BJ (cell line): ENCODE measurements at regions not wholly inside any gene's neighbourhood (a gene's known extent, or its start where the extent isn't known, plus 50 kb on each side); places are given as distances from the start of the nearest gene placed in this dataset.

Source experiments
- CTCF ChIA-PET: fragments of 350-600 bp; formaldehyde crosslinking; extraction: SDS; loops from one replicate; lab custom pipeline; 2021; ENCODE audit warnings: antibody characterized with exemption, inconsistent platforms; lab: Yijun Ruan, JAX
- POLR2A ChIA-PET: fragments of 300-600 bp; sonication (Branson Sonifier 250); formaldehyde crosslinking; extraction: SDS; loops from one replicate; lab custom pipeline; 2021; ENCODE audit warnings: antibody characterized with exemption; lab: Charles Lee
- DNase-seq: peaks from one replicate; pipeline ENCODE4 v3.0.0-alpha.2; 2011; ENCODE audit warnings: low read depth
- H3K27me3 ChIP-seq: 2 replicates; pipeline ENCODE4 v1.6.0; 2011; ENCODE audit warnings: low read length; ENCODE audit not compliant: control insufficient read depth, insufficient read depth
- H3K36me3 ChIP-seq: 2 replicates; pipeline ENCODE4 v1.5.1; 2011; ENCODE audit warnings: low read length; ENCODE audit not compliant: control insufficient read depth, insufficient read depth
- H3K4me3 ChIP-seq: 2 replicates; pipeline ENCODE4 v1.5.1; 2011; ENCODE audit warnings: low read depth, mild to moderate bottlenecking, control low read depth, low read length
- CTCF ChIP-seq: IDR thresholded peaks from 2 replicates; pipeline ENCODE4 v1.5.1; 2011; ENCODE audit warnings: low read depth, mild to moderate bottlenecking, control low read depth, inconsistent platforms, low read length, moderate library complexity; ENCODE audit not compliant: insufficient read depth

GRCh38 chr1:94321662-94322061, 84.3 kb upstream of the ARHGAP29 start:
- no peaks in the 10 kb centered on the region for H3K36me3 ChIP-seq
- no peak for TF ChIP-seq CTCF
- POLR2A ChIA-PET, result no interaction called here
- no peaks in the 10 kb centered on the region for H3K27me3 ChIP-seq
- no peak overlapping the region for H3K4me3 ChIP-seq
- peak; percentile 80 for DNase-seq
- CTCF ChIA-PET, result interaction anchor here (1.0 to 26.7 kb wide), 3 partner anchors 14 to 286 kb away, joined by 3 to 874 read pairs (median 4); no protein-coding TSS in a partner anchor

- DNase-seq, result no peak
- H3K36me3 ChIP-seq, result no peaks in the 10 kb centered on the region
- ChIA-PET POLR2A (interaction anchor here (0.6 kb wide), 1 partner anchor 14 kb away, joined by 3 read pairs; no protein-coding TSS in a partner anchor), CTCF (interaction anchor here (0.7 to 26.7 kb wide), 2 partner anchors 43 to 284 kb away, joined by 3 to 874 read pairs; no protein-coding TSS in a partner anchor)
- H3K27me3 ChIP-seq, result no peaks in the 10 kb centered on the region
- no peak for TF ChIP-seq CTCF
- no peak overlapping the region for H3K4me3 ChIP-seq
Measured at GRCh38 chr1:94319319-94320102, 82.1 kb upstream of the ARHGAP29 start.

DNA sequence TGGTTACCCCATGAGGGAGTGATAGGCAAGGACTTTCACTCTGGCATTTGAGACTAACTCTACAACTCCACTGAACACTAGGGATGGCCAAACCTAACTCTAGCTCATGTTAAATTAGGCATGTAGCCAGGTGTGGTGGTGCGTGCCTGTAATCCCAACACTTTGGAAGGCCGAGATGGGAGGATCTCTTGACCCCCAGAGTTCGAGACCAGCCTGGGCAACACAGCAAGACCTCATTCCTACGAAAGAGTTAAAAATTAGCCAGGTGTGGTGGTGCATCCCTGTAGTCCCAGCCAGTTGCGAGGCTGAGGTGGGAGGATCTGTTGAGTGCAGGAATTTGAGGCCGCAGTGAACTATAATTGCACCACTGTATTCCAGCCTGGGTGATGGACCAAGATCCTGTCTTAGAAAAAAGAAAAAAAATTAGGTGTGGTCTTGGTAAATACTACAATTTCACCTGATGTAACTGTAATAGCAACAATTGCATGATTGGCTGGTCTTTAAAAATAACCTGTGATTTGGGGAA, 81.2 kb upstream of the ARHGAP29 start:
- no peak for DNase-seq
- H3K4me3 ChIP-seq, result no peak overlapping the region
- H3K27me3 ChIP-seq, result no peaks in the 10 kb centered on the region
- H3K36me3 ChIP-seq, result no peaks in the 10 kb centered on the region
- no peak for TF ChIP-seq CTCF
- ChIA-PET POLR2A (no interaction called here), CTCF (interaction anchor here (0.9 to 1.2 kb wide), 3 partner anchors 13 to 255 kb away, joined by 3 to 4 read pairs (median 3); no protein-coding TSS in a partner anchor)

GRCh38 chr1:94317790-94318188, 80.4 kb upstream of the ARHGAP29 start:
- ChIA-PET CTCF (interaction anchor here (0.7 to 1.2 kb wide), 5 partner anchors 9 to 254 kb away, joined by 3 to 4 read pairs (median 3); no protein-coding TSS in a partner anchor), POLR2A (no interaction called here)
- TF ChIP-seq CTCF, result no peak
- Histone ChIP-seq H3K36me3 (no peaks in the 10 kb centered on the region), H3K27me3 (no peaks in the 10 kb centered on the region), H3K4me3 (no peak overlapping the region)
- no peak for DNase-seq
